HEK293T (cell line): ENCODE measurements at regions not wholly inside any gene's neighbourhood (a gene's known extent, or its start where the extent isn't known, plus 50 kb on each side); places are given as distances from the start of the nearest gene placed in this dataset.

Experiments
- CTCF ChIA-PET: fragments of 350-600 bp; formaldehyde crosslinking; extraction: SDS; loops from one replicate; lab custom pipeline; 2021; ENCODE audit warnings: antibody characterized with exemption, inconsistent platforms; lab: Yijun Ruan, JAX
- POLR2A ChIA-PET: fragments of 350-600 bp; formaldehyde crosslinking; extraction: SDS; loops from one replicate; lab custom pipeline; 2020; ENCODE audit warnings: antibody characterized with exemption, inconsistent platforms; lab: Yijun Ruan, JAX
- DNase-seq: peaks from one replicate; pipeline ENCODE4 v3.0.0; 2012; ENCODE audit warnings: mixed read lengths; ENCODE audit errors: extremely low spot score
- ARNT ChIP-seq: fragments of 450-650 bp; IDR thresholded peaks from 2 replicates; pipeline ENCODE4 v1.6.1; 2017; ENCODE audit warnings: mild to moderate bottlenecking
- BHLHE40 ChIP-seq: fragments of 450-650 bp; IDR thresholded peaks from 2 replicates; pipeline ENCODE4 v1.6.1; 2016; ENCODE audit warnings: mild to moderate bottlenecking, moderate library complexity, borderline replicate concordance
- CTBP1 ChIP-seq: fragments of 450-650 bp; IDR thresholded peaks from 2 replicates; pipeline ENCODE4 v1.6.1; 2016; ENCODE audit warnings: borderline replicate concordance
- ELF4 ChIP-seq: fragments of 450-650 bp; IDR thresholded peaks from 2 replicates; pipeline ENCODE4 v1.6.1; 2017; ENCODE audit warnings: antibody characterized with exemption
- FOXA1 ChIP-seq: fragments of 450-650 bp; IDR thresholded peaks from 2 replicates; pipeline ENCODE4 v1.6.1; 2016; ENCODE audit warnings: mild to moderate bottlenecking
- FOXK2 ChIP-seq: fragments of 450-650 bp; IDR thresholded peaks from 2 replicates; pipeline ENCODE4 v1.6.1; 2016; ENCODE audit warnings: mild to moderate bottlenecking
- FOXM1 ChIP-seq: fragments of 450-650 bp; IDR thresholded peaks from 2 replicates; pipeline ENCODE4 v1.6.1; 2017; ENCODE audit warnings: mild to moderate bottlenecking, borderline replicate concordance
- HDGF ChIP-seq: fragments of 450-650 bp; IDR thresholded peaks from 2 replicates; pipeline ENCODE4 v1.6.1; 2017; ENCODE audit warnings: antibody characterized with exemption, borderline replicate concordance
- L3MBTL2 ChIP-seq: fragments of 450-650 bp; conservative IDR thresholded peaks from 2 replicates; pipeline ENCODE4 v1.6.1; 2016; ENCODE audit warnings: mild to moderate bottlenecking
- LEF1 ChIP-seq: fragments of 450-650 bp; IDR thresholded peaks from 2 replicates; pipeline ENCODE4 v1.6.1; 2017; ENCODE audit warnings: mild to moderate bottlenecking, borderline replicate concordance
- NFRKB ChIP-seq: fragments of 450-650 bp; IDR thresholded peaks from 2 replicates; pipeline ENCODE4 v1.6.1; 2016; ENCODE audit warnings: mild to moderate bottlenecking, moderate library complexity
- SP1 ChIP-seq: fragments of 450-650 bp; IDR thresholded peaks from 2 replicates; pipeline ENCODE4 v1.6.1; 2017
- SUZ12 ChIP-seq: fragments of 450-650 bp; IDR thresholded peaks from 2 replicates; pipeline ENCODE4 v1.6.1; 2016; ENCODE audit warnings: mild to moderate bottlenecking
- TARDBP ChIP-seq: fragments of 450-650 bp; IDR thresholded peaks from 2 replicates; pipeline ENCODE4 v1.6.1; 2016
- ZNF384 ChIP-seq: fragments of 450-650 bp; IDR thresholded peaks from 2 replicates; pipeline ENCODE4 v1.6.1; 2016
- TF ChIP-seq, protein P1 (sequence below): fragments of 450-650 bp; IDR thresholded peaks from 2 replicates; pipeline ENCODE4 v1.6.1; 2016

- POLR2A ChIA-PET, result no interaction called here
- CTCF ChIA-PET, result no interaction called here
- TF ChIP-seq LEF1 (no peak), TARDBP (no peak), L3MBTL2 (no peak), FOXA1 (no peak), SUZ12 (no peak), NFRKB (no peak), SP1 (no peak), ZNF384 (no peak)
- TF ChIP-seq, protein P1, sequence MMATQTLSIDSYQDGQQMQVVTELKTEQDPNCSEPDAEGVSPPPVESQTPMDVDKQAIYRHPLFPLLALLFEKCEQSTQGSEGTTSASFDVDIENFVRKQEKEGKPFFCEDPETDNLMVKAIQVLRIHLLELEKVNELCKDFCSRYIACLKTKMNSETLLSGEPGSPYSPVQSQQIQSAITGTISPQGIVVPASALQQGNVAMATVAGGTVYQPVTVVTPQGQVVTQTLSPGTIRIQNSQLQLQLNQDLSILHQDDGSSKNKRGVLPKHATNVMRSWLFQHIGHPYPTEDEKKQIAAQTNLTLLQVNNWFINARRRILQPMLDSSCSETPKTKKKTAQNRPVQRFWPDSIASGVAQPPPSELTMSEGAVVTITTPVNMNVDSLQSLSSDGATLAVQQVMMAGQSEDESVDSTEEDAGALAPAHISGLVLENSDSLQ, result no peak
- no peak for DNase-seq
These were observed 797.0 kb downstream of the PCDH19 start for GRCh38 chrX:99613041-99613440.

GRCh38 chrX:99603091-99603814, 806.8 kb downstream of the PCDH19 start:
- CTCF ChIA-PET, result no interaction called here

DNA sequence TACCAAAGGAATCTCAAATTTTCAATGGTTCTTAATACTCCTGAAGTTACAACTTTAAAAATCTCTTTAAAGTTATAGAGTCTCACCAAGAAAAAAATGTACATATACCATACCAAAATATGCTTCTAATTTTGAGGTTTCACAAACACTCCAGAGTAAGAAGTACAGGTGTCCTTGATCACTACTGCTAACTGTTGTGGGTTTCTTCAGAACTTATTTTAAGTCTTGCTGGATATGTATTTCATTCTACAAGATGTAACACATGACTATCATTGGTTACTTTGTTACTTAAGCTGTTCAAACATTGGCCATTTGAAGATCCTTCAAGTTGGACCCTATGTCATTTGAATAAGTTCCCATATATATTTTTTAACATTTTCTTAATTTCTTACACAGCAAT, 808.0 kb downstream of the PCDH19 start:
- ChIA-PET POLR2A (no interaction called here), CTCF (no interaction called here)
- TF ChIP-seq LEF1, result no peak
- no peak for TF ChIP-seq FOXK2
- TF ChIP-seq CTBP1, result no peak
- no peak for TF ChIP-seq ZNF384
- TF ChIP-seq NFRKB, result no peak

More at GRCh38 chrX:99603091-99603814, 806.8 kb downstream of the PCDH19 start:
- DNase-seq, result no peak
- TF ChIP-seq L3MBTL2 (no peak), ARNT (no peak), CTBP1 (no peak), SP1 (no peak), HDGF (no peak), SUZ12 (no peak), BHLHE40 (no peak), FOXM1 (no peak), ZNF384 (no peak), FOXA1 (no peak), TARDBP (no peak), FOXK2 (no peak), ELF4 (no peak), LEF1 (no peak), NFRKB (no peak)
- TF ChIP-seq, protein P1, result no peak
- POLR2A ChIA-PET, result no interaction called here

DNA sequence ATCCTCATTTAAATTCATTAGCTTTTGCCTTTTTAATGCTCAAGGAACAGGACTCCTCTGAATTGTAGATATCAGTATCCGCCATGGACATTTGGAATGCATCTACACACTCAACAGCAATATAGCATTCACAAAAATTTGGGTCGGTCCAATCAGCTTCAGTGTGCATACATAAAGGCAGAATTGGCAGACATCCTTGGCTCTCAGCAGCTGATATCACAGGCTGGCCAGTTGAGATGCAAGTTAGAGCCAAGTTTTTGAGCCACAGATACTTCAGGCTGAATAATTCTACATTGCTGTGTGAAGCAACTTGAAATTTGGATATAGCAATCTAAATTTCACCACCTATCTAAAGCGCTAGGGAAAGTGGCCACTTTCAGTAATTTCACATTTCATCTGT, 821.1 kb downstream of the PCDH19 start:
- ChIA-PET POLR2A (no interaction called here), CTCF (no interaction called here)
- DNase-seq, result no peak
- TF ChIP-seq FOXM1 (no peak), FOXA1 (no peak)

More for the DNA sequence above, 808.0 kb downstream of the PCDH19 start:
- no peak for DNase-seq

GRCh38 chrX:99572711-99573110, 837.4 kb downstream of the PCDH19 start:
- DNase-seq, result no peak
- POLR2A ChIA-PET, result no interaction called here
- TF ChIP-seq, protein P1, result no peak
- CTCF ChIA-PET, result no interaction called here

- no peak for DNase-seq
- CTCF ChIA-PET, result no interaction called here
- POLR2A ChIA-PET, result no interaction called here
- TF ChIP-seq CTBP1, result no peak
- no peak for TF ChIP-seq HDGF
- no peak for TF ChIP-seq FOXA1
- TF ChIP-seq BHLHE40, result no peak
- no peak for TF ChIP-seq L3MBTL2
- TF ChIP-seq SP1, result no peak
- no peak for TF ChIP-seq TARDBP
- TF ChIP-seq FOXM1, result no peak
- TF ChIP-seq FOXK2, result no peak
- no peak for TF ChIP-seq ZNF384
- TF ChIP-seq, protein P1, result no peak
- TF ChIP-seq LEF1, result no peak
- no peak for TF ChIP-seq ELF4
- no peak for TF ChIP-seq SUZ12
- TF ChIP-seq NFRKB, result no peak
- TF ChIP-seq ARNT, result no peak
These were observed 860.7 kb downstream of the PCDH19 start for GRCh38 chrX:99549381-99549780.

DNA sequence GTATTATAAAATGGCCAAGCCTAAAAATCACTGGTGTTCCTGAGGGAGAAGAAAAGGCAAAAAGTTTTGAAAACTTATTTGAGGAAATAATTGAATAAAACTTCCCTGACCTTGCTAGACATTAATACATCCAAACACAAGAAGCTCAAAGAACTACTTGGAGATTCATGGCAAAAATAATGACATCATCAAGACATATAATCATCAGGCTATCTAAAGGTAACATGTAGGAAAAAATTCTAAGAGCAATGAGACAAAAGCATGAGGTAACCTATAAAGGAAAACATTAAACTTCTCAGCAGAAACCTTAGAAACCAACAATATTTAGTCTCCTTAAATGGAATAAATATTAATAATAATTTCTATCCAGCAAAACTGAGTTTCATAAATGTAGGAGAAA, 887.6 kb downstream of the PCDH19 start:
- TF ChIP-seq TARDBP (no peak), ARNT (no peak), HDGF (no peak), NFRKB (no peak), L3MBTL2 (no peak), LEF1 (no peak), FOXK2 (no peak), ZNF384 (no peak), FOXA1 (no peak), SP1 (no peak), SUZ12 (no peak), FOXM1 (no peak), BHLHE40 (no peak), CTBP1 (no peak), ELF4 (no peak)
- TF ChIP-seq, protein P1, result no peak
- DNase-seq, result no peak
- CTCF ChIA-PET, result no interaction called here
- POLR2A ChIA-PET, result no interaction called here
